Limb (tissue), 2 donors: ENCODE measurements at regions not wholly inside any gene's neighbourhood (a gene's known extent, or its start where the extent isn't known, plus 50 kb on each side); places are given as distances from the start of the nearest gene placed in this dataset.
A peak's percentile ranks its signal among the peaks of the same experiment; 100 is the strongest.

ENCODE experiments used
- DNase-seq, 2 donors: peaks; one replicate each; pipeline ENCODE4 v3.0.0-alpha.2; 2016; ENCODE audit errors: extremely low spot score in 2 of 2

GRCh38 chr2:107215401-107216350 lies 329.7 kb upstream of the ST6GAL2 start:
- DNase-seq: peak in 1 of 2 donors; percentile 18

- DNase-seq: no peak
Observed at GRCh38 chr2:107218208-107218607, 332.2 kb upstream of the ST6GAL2 start.

GRCh38 chr2:107222466-107222865 lies 336.5 kb upstream of the ST6GAL2 start:
- DNase-seq: no peak

GRCh38 chr2:107235491-107236254 lies 349.7 kb upstream of the ST6GAL2 start:
- no peak for DNase-seq

- no peak for DNase-seq
Observed at GRCh38 chr2:107242811-107243210, 356.8 kb upstream of the ST6GAL2 start.

DNA sequence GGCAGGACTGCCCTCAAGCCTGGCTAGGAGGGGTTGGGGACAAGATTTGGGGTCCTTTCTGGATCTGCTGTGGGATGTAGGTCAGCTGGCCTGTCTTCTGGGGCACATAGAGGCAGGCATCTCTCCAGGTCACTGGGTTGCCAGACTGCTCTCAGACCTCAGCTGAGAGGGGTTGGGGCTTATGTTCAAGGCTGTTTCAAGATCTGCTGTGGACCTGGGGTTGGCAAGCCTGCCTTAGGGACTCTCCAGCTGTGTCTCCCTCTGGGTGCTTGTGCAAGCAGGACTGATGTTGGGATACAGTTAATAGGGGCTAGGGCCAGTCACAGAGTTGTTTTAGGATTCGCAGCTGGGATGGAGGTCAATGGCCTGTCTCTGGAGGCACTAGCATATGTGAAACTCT lies 363.0 kb upstream of the ST6GAL2 start:
- no peak for DNase-seq

DNA sequence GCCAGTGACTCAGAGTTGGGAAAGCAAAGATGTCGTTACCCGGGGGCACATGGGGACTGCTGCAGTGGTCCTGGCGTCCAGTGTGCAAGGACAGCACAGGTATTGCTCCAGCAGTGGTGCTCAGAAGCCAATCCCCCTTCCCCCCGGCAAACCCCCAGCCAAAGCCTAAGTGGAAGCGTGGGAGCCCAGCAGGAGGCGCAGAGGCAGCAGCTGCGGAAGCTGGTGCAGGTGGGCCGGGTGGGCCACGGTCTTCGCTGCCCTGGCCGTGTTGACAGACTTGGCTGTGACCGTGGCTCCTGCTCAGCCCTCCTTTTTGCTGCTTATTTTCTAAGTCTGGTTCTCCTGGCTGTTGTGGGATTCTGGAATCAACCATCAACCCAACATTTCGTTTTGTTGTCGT lies 369.8 kb upstream of the ST6GAL2 start:
- no peak for DNase-seq

- no peak for DNase-seq
Observed at GRCh38 chr2:107258531-107259407, 372.8 kb upstream of the ST6GAL2 start.

- DNase-seq: no peak
Observed at GRCh38 chr2:107259408-107260195, 373.6 kb upstream of the ST6GAL2 start.

DNA sequence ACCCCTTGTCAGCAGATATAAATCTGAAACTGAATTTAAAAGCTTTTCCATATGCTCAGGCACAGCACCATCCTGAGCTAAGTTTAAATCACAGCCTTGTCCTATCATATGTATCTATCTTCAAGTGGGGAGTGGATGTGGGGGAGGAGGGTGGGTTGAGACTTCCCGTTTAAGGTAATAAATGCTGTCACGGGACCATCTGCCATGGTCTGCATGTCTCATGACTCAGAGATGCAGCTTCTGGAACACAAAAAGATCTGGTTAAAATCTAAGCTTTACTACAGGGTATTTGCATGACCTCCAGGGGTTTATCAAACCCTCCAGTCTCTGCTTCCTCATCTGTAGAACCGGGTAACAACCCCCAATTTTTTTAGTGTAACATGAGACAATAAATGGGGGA lies 377.7 kb upstream of the ST6GAL2 start:
- DNase-seq: no peak

- DNase-seq: no peak
Observed at GRCh38 chr2:107264184-107264583, 378.2 kb upstream of the ST6GAL2 start.

GRCh38 chr2:107266555-107266954 lies 380.6 kb upstream of the ST6GAL2 start:
- DNase-seq: no peak

- DNase-seq: no peak
Observed at GRCh38 chr2:107267086-107267485, 381.1 kb upstream of the ST6GAL2 start.

DNA sequence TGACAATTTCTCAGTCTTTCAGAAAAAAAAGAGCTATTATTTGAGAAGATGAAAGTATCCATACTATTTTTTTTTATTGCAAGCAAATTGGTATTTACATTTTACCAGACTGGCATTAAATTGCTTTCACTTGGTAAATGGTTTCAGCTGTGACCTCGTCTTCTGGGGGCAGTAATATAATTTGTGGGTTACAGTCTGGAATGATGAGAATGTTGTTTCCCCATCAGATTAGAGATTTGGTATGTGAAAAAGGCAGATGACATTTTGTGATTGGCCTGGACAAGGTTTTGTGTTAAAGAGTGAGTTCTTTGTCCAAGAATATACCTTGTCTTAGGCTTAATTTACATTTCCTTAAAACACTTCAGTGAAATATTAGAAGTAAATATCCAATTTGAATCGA lies 390.1 kb upstream of the ST6GAL2 start:
- DNase-seq: no peak

DNA sequence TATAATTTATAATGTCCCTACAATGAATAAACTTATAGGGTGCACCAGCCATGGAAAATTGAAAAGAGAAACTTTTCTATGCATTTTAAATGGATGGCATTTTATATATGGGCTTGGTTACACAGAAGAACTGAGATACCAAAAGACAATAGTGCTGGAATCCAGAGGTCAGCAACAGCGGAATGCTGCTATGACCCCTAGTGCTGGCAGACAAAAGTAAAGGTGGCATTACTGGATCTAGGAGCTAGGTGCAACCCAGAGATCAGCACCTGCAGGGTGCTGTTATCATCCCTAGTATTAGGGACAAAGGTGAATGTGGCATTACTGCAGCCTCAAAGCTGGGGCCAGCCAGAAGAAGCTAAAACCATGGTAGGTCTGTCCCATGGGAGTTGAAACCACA lies 392.7 kb upstream of the ST6GAL2 start:
- DNase-seq: no peak

GRCh38 chr2:107281637-107282036 lies 395.7 kb upstream of the ST6GAL2 start:
- no peak for DNase-seq

- no peak for DNase-seq
Observed at GRCh38 chr2:107282135-107282534, 396.2 kb upstream of the ST6GAL2 start.

GRCh38 chr2:107285621-107286299 lies 399.8 kb upstream of the ST6GAL2 start:
- DNase-seq: no peak

DNA sequence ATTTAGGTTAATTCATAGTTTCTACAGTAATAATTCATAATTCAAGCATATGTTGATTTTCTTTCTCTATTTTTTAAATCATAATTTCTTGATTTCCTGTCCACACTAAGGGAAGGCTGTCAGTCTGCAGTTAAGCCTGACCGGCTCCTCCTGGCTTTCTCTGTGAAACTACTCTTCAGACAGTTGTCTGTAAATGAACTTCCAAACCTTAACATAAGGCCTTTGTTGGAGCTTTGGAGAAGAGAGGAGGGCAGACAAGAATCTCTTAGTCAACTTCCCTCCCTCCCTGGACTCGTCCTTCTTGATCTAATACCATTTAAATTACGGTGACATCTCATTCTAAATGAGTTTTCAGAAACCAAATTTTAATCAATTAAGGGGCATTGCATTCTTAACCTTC lies 404.1 kb upstream of the ST6GAL2 start:
- no peak for DNase-seq

- no peak for DNase-seq
Observed at GRCh38 chr2:107303964-107304363, 418.0 kb upstream of the ST6GAL2 start.
